Adrenal gland (tissue), 5 donors: ENCODE measurements at regions not wholly inside any gene's neighbourhood (a gene's known extent, or its start where the extent isn't known, plus 50 kb on each side); places are given as distances from the start of the nearest gene placed in this dataset.

Experiments used
- CTCF ChIP-seq, 6 experiments: fragments of 450-650 bp in 4 of 6; fragments of 200-600 bp in 2 of 6; sonication (generic) in 1 of 6; IDR thresholded peaks; 1 replicate in 5 of 6; 2 replicates in 1 of 6; pipeline versions ENCODE4 v1.5.1 to v1.8.0; 2016 to 2021; ENCODE audit warnings: antibody characterized with exemption in 6 of 6, mild to moderate bottlenecking in 2 of 6, moderate library complexity in 1 of 6
- POLR2A ChIP-seq, 2 donors: fragments of 450-650 bp; IDR thresholded peaks; one replicate each; pipeline ENCODE4 v1.6.1; 2017; ENCODE audit warnings: antibody characterized with exemption in 2 of 2, mild to moderate bottlenecking in 2 of 2, moderate library complexity in 1 of 2
- donor health status: DM: no; HTN: no; CAD: no.

- TF ChIP-seq CTCF (IDR thresholded peaks at IDR 0.05) = no peak
- TF ChIP-seq POLR2A (IDR thresholded peaks at IDR 0.05) = no peak
These were observed 422.1 kb downstream of the DMAC1 start for GRCh38 chr9:7377489-7377888.
